SK-N-SH (cell line): ENCODE measurements at regions not wholly inside any gene's neighbourhood (a gene's known extent, or its start where the extent isn't known, plus 50 kb on each side); places are given as distances from the start of the nearest gene placed in this dataset.
"Not testable (repeated sequence)": the region's sequence is repeated elsewhere in the genome, so short reads cannot be mapped to it uniquely, and the experiment has no call there.

Source experiments
- EP300 ChIP-seq, 2 experiments: IDR thresholded peaks; 2 replicates each; pipeline versions ENCODE4 v1.4.0 to v1.6.1; 2012; ENCODE audit warnings: borderline replicate concordance in 1 of 2, low read depth in 1 of 2, low read length in 1 of 2
- JUND ChIP-seq: IDR thresholded peaks from 2 replicates; pipeline ENCODE4 v1.4.0; 2012
- MEF2A ChIP-seq: IDR thresholded peaks from 2 replicates; pipeline ENCODE4 v1.4.0; 2012; ENCODE audit warnings: low read depth, borderline replicate concordance
- NRF1 ChIP-seq: IDR thresholded peaks from 2 replicates; pipeline ENCODE4 v1.6.1; 2012; ENCODE audit warnings: low read depth, mild to moderate bottlenecking, low read length
- POLR2AphosphoS5 ChIP-seq: IDR thresholded peaks from 2 replicates; pipeline ENCODE4 v1.6.1; 2012; ENCODE audit warnings: low read depth, low read length
- TAF1 ChIP-seq: IDR thresholded peaks from 2 replicates; pipeline ENCODE4 v1.6.1; 2012; ENCODE audit warnings: low read depth, mild to moderate bottlenecking, low read length, moderate library complexity, borderline replicate concordance
- TEAD4 ChIP-seq: IDR thresholded peaks from 2 replicates; pipeline ENCODE4 v1.4.0; 2012; ENCODE audit warnings: mild to moderate bottlenecking, borderline replicate concordance; ENCODE audit not compliant: insufficient read depth
- TF ChIP-seq, protein P1 (sequence below): fragments of 200-600 bp; sonication (generic); IDR thresholded peaks from 2 replicates; pipeline ENCODE4 v1.6.1; 2017; ENCODE audit warnings: antibody characterized with exemption, mild to moderate bottlenecking, moderate library complexity
- TF ChIP-seq, protein P2 (sequence below): IDR thresholded peaks from 2 replicates; pipeline ENCODE4 v1.4.0; 2012; ENCODE audit warnings: low read depth

DNA sequence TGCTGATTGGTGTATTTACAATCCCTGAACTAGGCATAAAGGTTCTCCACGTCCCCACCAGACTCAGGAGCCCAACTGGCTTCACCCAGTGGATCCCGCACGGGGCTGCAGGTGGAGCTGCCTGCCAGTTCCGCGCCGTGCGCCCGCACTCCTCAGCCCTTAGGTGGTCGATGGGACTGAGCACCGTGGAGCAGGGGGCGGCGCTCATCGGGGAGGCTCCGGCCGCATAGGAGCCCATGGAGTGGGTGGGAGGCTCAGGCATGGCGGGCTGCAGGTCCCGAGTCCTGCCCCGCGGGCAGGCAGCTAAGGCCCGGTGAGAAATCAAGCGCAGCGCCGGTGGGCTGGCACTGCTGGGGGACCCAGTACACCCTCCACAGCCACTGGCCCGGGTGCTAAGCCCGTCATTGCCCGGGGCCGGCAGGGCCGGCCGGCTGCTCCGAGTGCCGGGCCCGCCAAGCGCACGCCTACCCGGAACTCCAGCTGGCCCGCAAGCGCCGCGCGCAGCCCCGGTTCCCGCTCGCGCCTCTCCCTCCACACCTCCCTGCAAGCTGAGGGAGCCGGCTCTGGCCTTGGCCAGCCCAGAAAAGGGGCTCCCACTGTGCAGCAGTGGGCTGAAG, 101.5 kb downstream of the SLC16A1 start:
- TF ChIP-seq, protein P1, sequence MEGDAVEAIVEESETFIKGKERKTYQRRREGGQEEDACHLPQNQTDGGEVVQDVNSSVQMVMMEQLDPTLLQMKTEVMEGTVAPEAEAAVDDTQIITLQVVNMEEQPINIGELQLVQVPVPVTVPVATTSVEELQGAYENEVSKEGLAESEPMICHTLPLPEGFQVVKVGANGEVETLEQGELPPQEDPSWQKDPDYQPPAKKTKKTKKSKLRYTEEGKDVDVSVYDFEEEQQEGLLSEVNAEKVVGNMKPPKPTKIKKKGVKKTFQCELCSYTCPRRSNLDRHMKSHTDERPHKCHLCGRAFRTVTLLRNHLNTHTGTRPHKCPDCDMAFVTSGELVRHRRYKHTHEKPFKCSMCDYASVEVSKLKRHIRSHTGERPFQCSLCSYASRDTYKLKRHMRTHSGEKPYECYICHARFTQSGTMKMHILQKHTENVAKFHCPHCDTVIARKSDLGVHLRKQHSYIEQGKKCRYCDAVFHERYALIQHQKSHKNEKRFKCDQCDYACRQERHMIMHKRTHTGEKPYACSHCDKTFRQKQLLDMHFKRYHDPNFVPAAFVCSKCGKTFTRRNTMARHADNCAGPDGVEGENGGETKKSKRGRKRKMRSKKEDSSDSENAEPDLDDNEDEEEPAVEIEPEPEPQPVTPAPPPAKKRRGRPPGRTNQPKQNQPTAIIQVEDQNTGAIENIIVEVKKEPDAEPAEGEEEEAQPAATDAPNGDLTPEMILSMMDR: not testable (repeated sequence)
- not testable (repeated sequence) for TF ChIP-seq JUND; EP300 (IDR thresholded peaks at IDR 0.05; ENCODE audit: borderline replicate concordance in 1 of 2, low read depth in 1 of 2, low read length in 1 of 2); TEAD4; NRF1; TAF1; POLR2AphosphoS5; MEF2A
- TF ChIP-seq, protein P2, sequence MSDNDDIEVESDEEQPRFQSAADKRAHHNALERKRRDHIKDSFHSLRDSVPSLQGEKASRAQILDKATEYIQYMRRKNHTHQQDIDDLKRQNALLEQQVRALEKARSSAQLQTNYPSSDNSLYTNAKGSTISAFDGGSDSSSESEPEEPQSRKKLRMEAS: not testable (repeated sequence)
